H1 (cell line): ENCODE measurements at regions not wholly inside any gene's neighbourhood (a gene's known extent, or its start where the extent isn't known, plus 50 kb on each side); places are given as distances from the start of the nearest gene placed in this dataset.

Experiments
- ATF3 ChIP-seq: IDR thresholded peaks from 2 replicates; pipeline ENCODE4 v1.6.1; 2011; ENCODE audit warnings: low read depth, mild to moderate bottlenecking, low read length; ENCODE audit not compliant: insufficient read depth
- CREB1 ChIP-seq: IDR thresholded peaks from 2 replicates; pipeline ENCODE4 v1.6.1; 2012; ENCODE audit warnings: inconsistent platforms
- GABPA ChIP-seq: IDR thresholded peaks from 2 replicates; pipeline ENCODE4 v1.6.1; 2011; ENCODE audit warnings: mild to moderate bottlenecking, low read length, moderate library complexity, borderline replicate concordance; ENCODE audit not compliant: insufficient read depth
- HDAC6 ChIP-seq: IDR thresholded peaks from one replicate; pipeline ENCODE4 v1.7.1; 2012; ENCODE audit warnings: low read depth, mild to moderate bottlenecking, inconsistent platforms, low read length, moderate library complexity
- PHF8 ChIP-seq: fragments of 200-600 bp; sonication (generic); conservative IDR thresholded peaks from 2 replicates; pipeline ENCODE4 v1.7.1; 2012; ENCODE audit warnings: low read depth, mild to moderate bottlenecking, inconsistent platforms, low read length, moderate library complexity
- POLR2A ChIP-seq, 2 experiments: IDR thresholded peaks; 1 replicate in 1 of 2; 2 replicates in 1 of 2; pipeline ENCODE4 v1.6.1; 2011; ENCODE audit warnings: low read depth in 2 of 2, low read length in 2 of 2, mild to moderate bottlenecking in 2 of 2; ENCODE audit errors: control extremely low read depth in 1 of 2
- RAD21 ChIP-seq, 2 experiments: IDR thresholded peaks in 1 of 2; conservative IDR thresholded peaks in 1 of 2; 2 replicates each; pipeline ENCODE4 v1.6.1; 2011; ENCODE audit warnings: low read depth in 2 of 2, low read length in 2 of 2, improper control_type of control experiment in 1 of 2, inconsistent platforms in 1 of 2, mild to moderate bottlenecking in 1 of 2, moderate library complexity in 1 of 2
- SP1 ChIP-seq: IDR thresholded peaks from 2 replicates; pipeline ENCODE4 v1.6.1; 2011; ENCODE audit warnings: low read depth, low read length
- SP2 ChIP-seq: IDR thresholded peaks from 2 replicates; pipeline ENCODE4 v1.6.1; 2012; ENCODE audit warnings: mild to moderate bottlenecking, low read length, inconsistent platforms
- TBP ChIP-seq: IDR thresholded peaks from 2 replicates; pipeline ENCODE4 v1.6.1; 2011; ENCODE audit warnings: low read depth, low read length, improper control_type of control experiment
- TF ChIP-seq, protein P1 (sequence below), 3 experiments: IDR thresholded peaks; 1 replicate in 2 of 3; 2 replicates in 1 of 3; pipeline versions ENCODE4 v1.5.1 to v1.6.1; 2011; ENCODE audit warnings: low read length in 3 of 3, mild to moderate bottlenecking in 3 of 3, inconsistent platforms in 2 of 3, low read depth in 1 of 3, moderate library complexity in 1 of 3; ENCODE audit not compliant: insufficient read depth in 1 of 3; ENCODE audit errors: control extremely low read depth in 1 of 3

GRCh38 chr3:16720367-16720940, 115.2 kb upstream of the DAZL start:
- no peak for TF ChIP-seq TBP
- TF ChIP-seq SP1, result no peak
- TF ChIP-seq GABPA, result no peak
- TF ChIP-seq PHF8, result no peak
- TF ChIP-seq, protein P1, sequence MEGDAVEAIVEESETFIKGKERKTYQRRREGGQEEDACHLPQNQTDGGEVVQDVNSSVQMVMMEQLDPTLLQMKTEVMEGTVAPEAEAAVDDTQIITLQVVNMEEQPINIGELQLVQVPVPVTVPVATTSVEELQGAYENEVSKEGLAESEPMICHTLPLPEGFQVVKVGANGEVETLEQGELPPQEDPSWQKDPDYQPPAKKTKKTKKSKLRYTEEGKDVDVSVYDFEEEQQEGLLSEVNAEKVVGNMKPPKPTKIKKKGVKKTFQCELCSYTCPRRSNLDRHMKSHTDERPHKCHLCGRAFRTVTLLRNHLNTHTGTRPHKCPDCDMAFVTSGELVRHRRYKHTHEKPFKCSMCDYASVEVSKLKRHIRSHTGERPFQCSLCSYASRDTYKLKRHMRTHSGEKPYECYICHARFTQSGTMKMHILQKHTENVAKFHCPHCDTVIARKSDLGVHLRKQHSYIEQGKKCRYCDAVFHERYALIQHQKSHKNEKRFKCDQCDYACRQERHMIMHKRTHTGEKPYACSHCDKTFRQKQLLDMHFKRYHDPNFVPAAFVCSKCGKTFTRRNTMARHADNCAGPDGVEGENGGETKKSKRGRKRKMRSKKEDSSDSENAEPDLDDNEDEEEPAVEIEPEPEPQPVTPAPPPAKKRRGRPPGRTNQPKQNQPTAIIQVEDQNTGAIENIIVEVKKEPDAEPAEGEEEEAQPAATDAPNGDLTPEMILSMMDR (IDR thresholded peaks at IDR 0.05; ENCODE audit: control extremely low read depth in 1 of 3, insufficient read depth in 1 of 3, low read depth in 1 of 3, low read length in 3 of 3), result no peak
- TF ChIP-seq CREB1, result no peak
- TF ChIP-seq HDAC6, result no peak
- TF ChIP-seq ATF3, result no peak
- TF ChIP-seq RAD21 (IDR thresholded peaks at IDR 0.05 in 1 of 2, conservative IDR thresholded peaks at IDR 0.05 in 1 of 2; ENCODE audit: low read depth in 2 of 2, low read length in 2 of 2), result no peak
- TF ChIP-seq SP2, result no peak
- no peak for TF ChIP-seq POLR2A (IDR thresholded peaks at IDR 0.05; ENCODE audit: control extremely low read depth in 1 of 2, low read depth in 2 of 2, low read length in 2 of 2)
